ENCODE measurements at regions not wholly inside any gene's neighbourhood (a gene's known extent, or its start where the extent isn't known, plus 50 kb on each side); places are given as distances from the start of the nearest gene placed in this dataset.

GRCh38 chr4:14117575-14118238 lies 490.2 kb upstream of the BOD1L1 start:
- POLR2A ChIA-PET (ENCODE audit: unreplicated experiment) = no interaction called here

DNA sequence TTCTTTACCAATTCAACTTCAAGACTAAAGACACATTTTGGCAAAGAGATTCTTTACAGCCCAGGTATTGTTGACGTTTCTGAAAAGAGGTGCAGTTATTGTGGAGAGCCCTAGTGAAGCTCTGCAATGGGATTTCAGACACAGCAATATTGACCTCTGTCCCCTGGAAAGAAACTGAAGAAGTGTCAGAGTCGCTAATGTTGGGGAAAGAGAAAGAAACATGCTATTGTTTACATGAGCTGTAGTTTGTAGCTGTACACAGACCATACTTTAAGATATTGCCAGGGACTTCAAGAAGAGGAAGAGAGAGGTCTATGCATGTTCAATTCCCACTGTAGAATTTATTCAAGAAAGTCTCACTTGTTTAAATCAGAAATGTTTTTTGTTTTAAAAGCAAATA lies 497.3 kb upstream of the BOD1L1 start:
- no peaks in the 10 kb centered on the region for H3K9me2 ChIP-seq (ENCODE audit: insufficient read depth)
- no peaks in the 10 kb centered on the region for H3K79me2 ChIP-seq (ENCODE audit: low read depth)
- no peak for TF ChIP-seq EZH2 (IDR thresholded peaks at IDR 0.05; ENCODE audit: low read depth)
- no peak for TF ChIP-seq CTCF (conservative IDR thresholded peaks at IDR 0.05)
- CTCF ChIA-PET = no interaction called here
- no peaks in the 10 kb centered on the region for H3F3A ChIP-seq (ENCODE audit: insufficient read depth, low read depth)
- H3K4me3 ChIP-seq = no peak overlapping the region
- no peak for DNase-seq
- no peak overlapping the region for H3K27ac ChIP-seq
- no peaks in the 10 kb centered on the region for H3K36me3 ChIP-seq (ENCODE audit: low read depth)
- no peaks in the 10 kb centered on the region for H3K9me3 ChIP-seq (ENCODE audit: insufficient read depth, low read depth)
- H4K20me1 ChIP-seq (ENCODE audit: insufficient read depth) = no peaks in the 10 kb centered on the region
- intact Hi-C loops (cut with micrococcal nuclease; ENCODE audit: unreplicated experiment) = no loop called here
- H2AFZ ChIP-seq = no peak overlapping the region
- POLR2A ChIA-PET (ENCODE audit: unreplicated experiment) = no interaction called here
- no peak overlapping the region for H3K4me2 ChIP-seq
- H3K27me3 ChIP-seq (ENCODE audit: insufficient read depth, low read depth) = no peaks in the 10 kb centered on the region
- no TSS peak for BruUV-seq (replicated peaks)
- no peaks in the 10 kb centered on the region for H3K4me1 ChIP-seq (replicated peaks; ENCODE audit: insufficient read depth)

More at GRCh38 chr4:14117575-14118238, 490.2 kb upstream of the BOD1L1 start:
- no peaks in the 10 kb centered on the region for H3K9me2 ChIP-seq (ENCODE audit: insufficient read depth)
- H3F3A ChIP-seq (ENCODE audit: insufficient read depth, low read depth) = no peaks in the 10 kb centered on the region
- no peaks in the 10 kb centered on the region for H3K4me1 ChIP-seq (replicated peaks; ENCODE audit: insufficient read depth)
- no peak overlapping the region for H3K27ac ChIP-seq
- H3K36me3 ChIP-seq (ENCODE audit: low read depth) = no peaks in the 10 kb centered on the region
- H3K9me3 ChIP-seq (ENCODE audit: insufficient read depth, low read depth) = no peaks in the 10 kb centered on the region
- no peak overlapping the region for H2AFZ ChIP-seq
- CTCF ChIA-PET = no interaction called here
- no peak for TF ChIP-seq EZH2 (IDR thresholded peaks at IDR 0.05; ENCODE audit: low read depth)
- no peak for TF ChIP-seq CTCF (conservative IDR thresholded peaks at IDR 0.05)
- no peak overlapping the region for H3K4me3 ChIP-seq
- BruUV-seq (replicated peaks) = no TSS peak
- intact Hi-C loops (cut with micrococcal nuclease; ENCODE audit: unreplicated experiment) = no loop called here
- no peaks in the 10 kb centered on the region for H3K27me3 ChIP-seq (ENCODE audit: insufficient read depth, low read depth)
- no peak overlapping the region for H3K4me2 ChIP-seq
- no peaks in the 10 kb centered on the region for H3K79me2 ChIP-seq (ENCODE audit: low read depth)
- DNase-seq = no peak
- no peaks in the 10 kb centered on the region for H4K20me1 ChIP-seq (ENCODE audit: insufficient read depth)

GRCh38 chr4:14125375-14126129 lies 498.0 kb upstream of the BOD1L1 start:
- H3K79me2 ChIP-seq (ENCODE audit: low read depth) = no peaks in the 10 kb centered on the region
- CTCF ChIA-PET = no interaction called here
- H3K9me2 ChIP-seq (ENCODE audit: insufficient read depth) = no peaks in the 10 kb centered on the region
- H3F3A ChIP-seq (ENCODE audit: insufficient read depth, low read depth) = no peaks in the 10 kb centered on the region
- BruUV-seq (replicated peaks) = no TSS peak
- POLR2A ChIA-PET (ENCODE audit: unreplicated experiment) = no interaction called here
- H3K36me3 ChIP-seq (ENCODE audit: low read depth) = no peaks in the 10 kb centered on the region
- no peaks in the 10 kb centered on the region for H3K9me3 ChIP-seq (ENCODE audit: insufficient read depth, low read depth)
- DNase-seq = no peak
- H3K27me3 ChIP-seq (ENCODE audit: insufficient read depth, low read depth) = no peaks in the 10 kb centered on the region
- no peak overlapping the region for H3K4me2 ChIP-seq
- no peaks in the 10 kb centered on the region for H4K20me1 ChIP-seq (ENCODE audit: insufficient read depth)
- no peaks in the 10 kb centered on the region for H3K4me1 ChIP-seq (replicated peaks; ENCODE audit: insufficient read depth)
- no peak overlapping the region for H2AFZ ChIP-seq
- no peak for TF ChIP-seq CTCF (conservative IDR thresholded peaks at IDR 0.05)
- no peak for TF ChIP-seq EZH2 (IDR thresholded peaks at IDR 0.05; ENCODE audit: low read depth)
- no peak overlapping the region for H3K4me3 ChIP-seq
- intact Hi-C loops (cut with micrococcal nuclease; ENCODE audit: unreplicated experiment) = no loop called here
- H3K27ac ChIP-seq = no peak overlapping the region
